GM12878 (cell line): ENCODE measurements at regions not wholly inside any gene's neighbourhood (a gene's known extent, or its start where the extent isn't known, plus 50 kb on each side); places are given as distances from the start of the nearest gene placed in this dataset.

ENCODE experiments used
- ATAC-seq: fragments of 200-7000 bp; cut with Tn5 transposase; 3 replicates; pipeline ENCODE4 v1.9.1; 2020; ENCODE audit warnings: mild to moderate bottlenecking, moderate library complexity
- BruUV-seq: library from RNA; stranded (reverse); fragments of 400-500 nt; replicated peaks from 2 replicates; lab custom pipeline; 2021; lab: Mats Ljungman, UMichigan
- CTCF ChIA-PET: fragments of 300-600 bp; sonication (Branson Sonifier 250); formaldehyde crosslinking; extraction: SDS; loops from one replicate; lab custom pipeline; 2021; ENCODE audit warnings: inconsistent platforms; lab: Yijun Ruan, JAX
- POLR2A ChIA-PET: fragments of 350-600 bp; formaldehyde crosslinking; extraction: SDS; loops from one replicate; lab custom pipeline; 2021; ENCODE audit warnings: inconsistent platforms; lab: Charles Lee
- RAD21 ChIA-PET: fragments of 300-600 bp; sonication (Branson Sonifier 250); formaldehyde crosslinking; loops from one replicate; lab custom pipeline; 2023; ENCODE audit warnings: antibody characterized with exemption; ENCODE audit not compliant: unreplicated experiment; lab: Charles Lee
- SMC1A ChIA-PET: fragments of 300-600 bp; sonication (Branson Sonifier 250); formaldehyde crosslinking; loops from one replicate; lab custom pipeline; 2023; ENCODE audit not compliant: unreplicated experiment, uncharacterized antibody; lab: Charles Lee
- DNase-seq: peaks from one replicate; pipeline ENCODE4 v3.0.0-alpha.2; 2011; ENCODE audit warnings: low read depth, low spot score
- FAIRE-seq: peaks from 3 replicates; lab custom pipeline; 2011; peaks lifted over from hg19 to GRCh38; lab: Jason Lieb, UNC
- H2AFZ ChIP-seq: 2 replicates; pipeline ENCODE4 v1.6.0; 2011; ENCODE audit warnings: low read depth, low read length, control low read depth; ENCODE audit not compliant: control insufficient read depth
- H3K27ac ChIP-seq: 2 replicates; pipeline ENCODE4 v1.5.1; 2011; ENCODE audit warnings: control low read depth; ENCODE audit not compliant: control insufficient read depth, insufficient read depth
- H3K27me3 ChIP-seq, 2 experiments: replicated peaks in 1 of 2; 2 replicates each; pipeline versions ENCODE4 v1.6.0 to v1.6.1; 2011; ENCODE audit warnings: low read length in 1 of 2; ENCODE audit not compliant: control insufficient read depth in 2 of 2, insufficient read depth in 2 of 2
- H3K36me3 ChIP-seq, 2 experiments: 2 replicates each; pipeline ENCODE4 v1.5.1; 2011; ENCODE audit warnings: low read length in 1 of 2; ENCODE audit not compliant: control insufficient read depth in 2 of 2, insufficient read depth in 2 of 2
- H3K4me1 ChIP-seq: 2 replicates; pipeline ENCODE4 v1.6.1; 2011; ENCODE audit warnings: mild to moderate bottlenecking, low read length, moderate library complexity, mixed read lengths; ENCODE audit not compliant: control insufficient read depth, insufficient read depth
- H3K4me2 ChIP-seq: 2 replicates; pipeline ENCODE4 v1.6.0; 2011; ENCODE audit warnings: control low read depth; ENCODE audit not compliant: control insufficient read depth, insufficient read depth
- H3K4me3 ChIP-seq: fragments of 200-600 bp; sonication (generic); 2 replicates; pipeline ENCODE4 v1.5.1; 2016
- H3K79me2 ChIP-seq: 2 replicates; pipeline ENCODE4 v1.6.0; 2011; ENCODE audit warnings: low read length; ENCODE audit not compliant: control insufficient read depth, insufficient read depth
- H3K9ac ChIP-seq: 2 replicates; pipeline ENCODE4 v1.8.0; 2011; ENCODE audit warnings: low read length, control low read depth, mixed read lengths; ENCODE audit not compliant: control insufficient read depth, insufficient read depth
- H3K9me3 ChIP-seq: replicated peaks from 3 replicates; pipeline ENCODE4 v1.5.1; 2011; ENCODE audit warnings: mild to moderate bottlenecking, low read length; ENCODE audit not compliant: control insufficient read depth, insufficient read depth
- H4K20me1 ChIP-seq: 2 replicates; pipeline ENCODE4 v1.6.0; 2011; ENCODE audit not compliant: control insufficient read depth, insufficient read depth
- CBX3 ChIP-seq: fragments of 200-600 bp; sonication (generic); IDR thresholded peaks from 2 replicates; pipeline ENCODE4 v1.6.1; 2016; ENCODE audit warnings: low read depth, borderline replicate concordance
- HDAC6 ChIP-seq: fragments of 200-600 bp; sonication (generic); IDR thresholded peaks from one replicate; pipeline ENCODE4 v1.8.0; 2017; ENCODE audit warnings: antibody characterized with exemption; ENCODE audit not compliant: unreplicated experiment
- MTA2 ChIP-seq: fragments of 450-650 bp; IDR thresholded peaks from 2 replicates; pipeline ENCODE4 v1.6.1; 2016; ENCODE audit warnings: low read depth, mild to moderate bottlenecking, moderate library complexity
- NR2C1 ChIP-seq: fragments of 450-650 bp; IDR thresholded peaks from 2 replicates; pipeline ENCODE4 v1.6.1; 2017; ENCODE audit warnings: antibody characterized with exemption, mild to moderate bottlenecking, moderate library complexity
- RB1 ChIP-seq: fragments of 450-650 bp; formaldehyde crosslinking; IDR thresholded peaks from 2 replicates; pipeline ENCODE4 v1.6.1; 2017; ENCODE audit warnings: mild to moderate bottlenecking, borderline replicate concordance
- SMC3 ChIP-seq: IDR thresholded peaks from 2 replicates; pipeline ENCODE4 v1.6.1; 2011; ENCODE audit warnings: low read length, improper control_type of control experiment, borderline replicate concordance
- YBX1 ChIP-seq: fragments of 450-650 bp; IDR thresholded peaks from 2 replicates; pipeline ENCODE4 v1.6.1; 2016; ENCODE audit warnings: antibody characterized with exemption
- ZNF274 ChIP-seq: IDR thresholded peaks from one replicate; pipeline ENCODE4 v1.8.0; 2011; ENCODE audit not compliant: insufficient read length, insufficient read depth
- WGBS: methylation state at CpG from one replicate; pipeline ENCODE4 v1.1.6; 2016; ENCODE audit warnings: low lambda C conversion rate; ENCODE audit not compliant: insufficient replicate concordance, insufficient coverage; ENCODE audit errors: missing lambda C conversion rate; 5-methylcytosine and 5-hydroxymethylcytosine counted together
- in situ Hi-C: fragments of 300-500 bp; cut with MboI; formaldehyde crosslinking; loops from 9 replicates; pipeline ENCODE4 v1.14.3; 2018; ENCODE audit warnings: mixed read lengths
- intact Hi-C: fragments of 100-400 bp; cut with micrococcal nuclease; formaldehyde crosslinking; loops from one replicate; pipeline ENCODE4 v1.14.2; 2022; ENCODE audit not compliant: unreplicated experiment
- TF ChIP-seq, protein P1 (sequence below): fragments of 450-650 bp; IDR thresholded peaks from 2 replicates; pipeline ENCODE4 v1.6.1; 2017; ENCODE audit warnings: antibody characterized with exemption, mild to moderate bottlenecking, moderate library complexity
- TF ChIP-seq, protein P2 (sequence below): IDR thresholded peaks from 2 replicates; pipeline ENCODE4 v1.6.1; 2011; ENCODE audit warnings: low read depth, low read length, improper control_type of control experiment, borderline replicate concordance
- TF ChIP-seq, protein P3 (sequence below): fragments of 450-650 bp; conservative IDR thresholded peaks from 2 replicates; pipeline ENCODE4 v1.6.1; 2017; ENCODE audit warnings: mild to moderate bottlenecking, moderate library complexity
- TF ChIP-seq, protein P4 (sequence below): fragments of 450-650 bp; IDR thresholded peaks from 2 replicates; pipeline ENCODE4 v1.6.1; 2017; ENCODE audit warnings: mild to moderate bottlenecking
- TF ChIP-seq, protein P5 (sequence below), 3 experiments: IDR thresholded peaks in 2 of 3; conservative IDR thresholded peaks in 1 of 3; 2 replicates each; pipeline ENCODE4 v1.5.1; 2011; ENCODE audit warnings: low read depth in 3 of 3, low read length in 3 of 3, mild to moderate bottlenecking in 3 of 3, control low read depth in 2 of 3, moderate library complexity in 2 of 3, inconsistent platforms in 1 of 3, mixed read lengths in 1 of 3; ENCODE audit not compliant: control insufficient read depth in 2 of 3, insufficient read depth in 1 of 3; ENCODE audit errors: extremely low read depth in 1 of 3

DNA sequence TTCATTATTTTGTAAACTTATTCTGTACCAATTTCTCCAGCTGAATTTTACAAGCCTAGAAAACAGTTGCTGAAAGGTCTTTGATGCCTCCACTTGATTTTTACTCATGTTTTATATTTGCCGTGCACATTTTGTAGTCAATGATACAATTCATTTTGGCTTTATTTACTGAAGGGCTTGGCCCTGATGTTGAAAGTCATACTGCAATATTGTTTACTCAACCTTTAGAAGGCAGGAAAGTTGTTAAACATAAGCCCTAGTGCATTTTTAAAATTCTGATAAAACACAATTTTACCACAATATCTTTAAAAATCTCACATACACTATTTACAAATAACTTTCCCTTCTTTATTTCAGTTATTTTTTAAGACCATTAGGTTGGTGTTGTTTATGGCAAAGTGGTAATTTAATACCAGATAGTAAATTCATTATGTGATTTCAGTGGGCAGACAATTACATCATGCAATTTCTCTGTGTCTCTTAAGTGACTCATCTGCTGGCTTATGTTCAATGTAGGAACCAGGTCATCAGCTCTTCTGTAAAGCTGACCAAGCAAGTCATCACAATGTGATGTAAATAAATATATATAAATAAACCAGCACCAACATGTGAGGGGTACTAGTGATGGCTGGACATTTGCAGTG is 121.1 kb upstream of the SLC35B3 start (continued):
- TF ChIP-seq, protein P1, sequence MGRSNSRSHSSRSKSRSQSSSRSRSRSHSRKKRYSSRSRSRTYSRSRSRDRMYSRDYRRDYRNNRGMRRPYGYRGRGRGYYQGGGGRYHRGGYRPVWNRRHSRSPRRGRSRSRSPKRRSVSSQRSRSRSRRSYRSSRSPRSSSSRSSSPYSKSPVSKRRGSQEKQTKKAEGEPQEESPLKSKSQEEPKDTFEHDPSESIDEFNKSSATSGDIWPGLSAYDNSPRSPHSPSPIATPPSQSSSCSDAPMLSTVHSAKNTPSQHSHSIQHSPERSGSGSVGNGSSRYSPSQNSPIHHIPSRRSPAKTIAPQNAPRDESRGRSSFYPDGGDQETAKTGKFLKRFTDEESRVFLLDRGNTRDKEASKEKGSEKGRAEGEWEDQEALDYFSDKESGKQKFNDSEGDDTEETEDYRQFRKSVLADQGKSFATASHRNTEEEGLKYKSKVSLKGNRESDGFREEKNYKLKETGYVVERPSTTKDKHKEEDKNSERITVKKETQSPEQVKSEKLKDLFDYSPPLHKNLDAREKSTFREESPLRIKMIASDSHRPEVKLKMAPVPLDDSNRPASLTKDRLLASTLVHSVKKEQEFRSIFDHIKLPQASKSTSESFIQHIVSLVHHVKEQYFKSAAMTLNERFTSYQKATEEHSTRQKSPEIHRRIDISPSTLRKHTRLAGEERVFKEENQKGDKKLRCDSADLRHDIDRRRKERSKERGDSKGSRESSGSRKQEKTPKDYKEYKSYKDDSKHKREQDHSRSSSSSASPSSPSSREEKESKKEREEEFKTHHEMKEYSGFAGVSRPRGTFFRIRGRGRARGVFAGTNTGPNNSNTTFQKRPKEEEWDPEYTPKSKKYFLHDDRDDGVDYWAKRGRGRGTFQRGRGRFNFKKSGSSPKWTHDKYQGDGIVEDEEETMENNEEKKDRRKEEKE = no peak
- TF ChIP-seq, protein P2, sequence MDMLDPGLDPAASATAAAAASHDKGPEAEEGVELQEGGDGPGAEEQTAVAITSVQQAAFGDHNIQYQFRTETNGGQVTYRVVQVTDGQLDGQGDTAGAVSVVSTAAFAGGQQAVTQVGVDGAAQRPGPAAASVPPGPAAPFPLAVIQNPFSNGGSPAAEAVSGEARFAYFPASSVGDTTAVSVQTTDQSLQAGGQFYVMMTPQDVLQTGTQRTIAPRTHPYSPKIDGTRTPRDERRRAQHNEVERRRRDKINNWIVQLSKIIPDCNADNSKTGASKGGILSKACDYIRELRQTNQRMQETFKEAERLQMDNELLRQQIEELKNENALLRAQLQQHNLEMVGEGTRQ = no peak
- TF ChIP-seq, protein P3, sequence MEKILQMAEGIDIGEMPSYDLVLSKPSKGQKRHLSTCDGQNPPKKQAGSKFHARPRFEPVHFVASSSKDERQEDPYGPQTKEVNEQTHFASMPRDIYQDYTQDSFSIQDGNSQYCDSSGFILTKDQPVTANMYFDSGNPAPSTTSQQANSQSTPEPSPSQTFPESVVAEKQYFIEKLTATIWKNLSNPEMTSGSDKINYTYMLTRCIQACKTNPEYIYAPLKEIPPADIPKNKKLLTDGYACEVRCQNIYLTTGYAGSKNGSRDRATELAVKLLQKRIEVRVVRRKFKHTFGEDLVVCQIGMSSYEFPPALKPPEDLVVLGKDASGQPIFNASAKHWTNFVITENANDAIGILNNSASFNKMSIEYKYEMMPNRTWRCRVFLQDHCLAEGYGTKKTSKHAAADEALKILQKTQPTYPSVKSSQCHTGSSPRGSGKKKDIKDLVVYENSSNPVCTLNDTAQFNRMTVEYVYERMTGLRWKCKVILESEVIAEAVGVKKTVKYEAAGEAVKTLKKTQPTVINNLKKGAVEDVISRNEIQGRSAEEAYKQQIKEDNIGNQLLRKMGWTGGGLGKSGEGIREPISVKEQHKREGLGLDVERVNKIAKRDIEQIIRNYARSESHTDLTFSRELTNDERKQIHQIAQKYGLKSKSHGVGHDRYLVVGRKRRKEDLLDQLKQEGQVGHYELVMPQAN = no peak

DNA sequence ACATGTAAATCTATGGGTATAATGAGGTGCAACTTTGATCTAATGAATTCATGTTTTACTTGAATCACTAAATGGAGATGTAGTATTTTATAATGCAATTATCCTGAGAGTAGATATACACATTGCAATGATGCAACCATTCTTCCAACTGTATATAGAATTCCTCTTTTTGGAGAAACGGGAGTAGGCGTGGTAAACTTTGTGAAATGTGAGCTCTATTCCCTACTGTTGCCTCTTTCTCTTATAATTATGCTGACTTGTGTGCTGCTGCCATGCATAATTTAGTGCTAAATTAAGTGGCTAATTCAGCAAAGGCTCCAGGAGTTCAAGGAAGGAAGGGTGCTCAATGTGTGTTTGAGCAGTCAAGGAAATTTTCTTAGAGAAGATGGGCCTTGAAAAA is 116.6 kb upstream of the SLC35B3 start:
- Histone ChIP-seq H3K79me2 (no peaks in the 10 kb centered on the region), H3K9ac (no peak overlapping the region), H3K27ac (no peak overlapping the region), H4K20me1 (no peaks in the 10 kb centered on the region), H3K4me2 (no peak overlapping the region), H3K9me3 (no peaks in the 10 kb centered on the region), H3K4me3 (no peak overlapping the region), H3K36me3 (no peaks in the 10 kb centered on the region), H3K4me1 (no peaks in the 10 kb centered on the region), H3K27me3 (no peaks in the 10 kb centered on the region), H2AFZ (no peak overlapping the region)
- ChIA-PET POLR2A (no interaction called here), RAD21 (no interaction called here), SMC1A (no interaction called here), CTCF (no interaction called here)
- intact Hi-C loops (no loop called here), in situ Hi-C loops (no loop called here)
- FAIRE-seq (no peak), DNase-seq (no peak), ATAC-seq (no peak)
- no TSS peak for BruUV-seq
- WGBS = 13% methylated on average over 2 of the region's 2 CpGs
- TF ChIP-seq CBX3 (no peak), ZNF274 (no peak), SMC3 (no peak), YBX1 (no peak), RB1 (no peak), NR2C1 (no peak), HDAC6 (no peak), MTA2 (no peak)
- TF ChIP-seq, protein P4, sequence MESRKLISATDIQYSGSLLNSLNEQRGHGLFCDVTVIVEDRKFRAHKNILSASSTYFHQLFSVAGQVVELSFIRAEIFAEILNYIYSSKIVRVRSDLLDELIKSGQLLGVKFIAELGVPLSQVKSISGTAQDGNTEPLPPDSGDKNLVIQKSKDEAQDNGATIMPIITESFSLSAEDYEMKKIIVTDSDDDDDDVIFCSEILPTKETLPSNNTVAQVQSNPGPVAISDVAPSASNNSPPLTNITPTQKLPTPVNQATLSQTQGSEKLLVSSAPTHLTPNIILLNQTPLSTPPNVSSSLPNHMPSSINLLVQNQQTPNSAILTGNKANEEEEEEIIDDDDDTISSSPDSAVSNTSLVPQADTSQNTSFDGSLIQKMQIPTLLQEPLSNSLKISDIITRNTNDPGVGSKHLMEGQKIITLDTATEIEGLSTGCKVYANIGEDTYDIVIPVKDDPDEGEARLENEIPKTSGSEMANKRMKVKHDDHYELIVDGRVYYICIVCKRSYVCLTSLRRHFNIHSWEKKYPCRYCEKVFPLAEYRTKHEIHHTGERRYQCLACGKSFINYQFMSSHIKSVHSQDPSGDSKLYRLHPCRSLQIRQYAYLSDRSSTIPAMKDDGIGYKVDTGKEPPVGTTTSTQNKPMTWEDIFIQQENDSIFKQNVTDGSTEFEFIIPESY = no peak
- TF ChIP-seq, protein P5, sequence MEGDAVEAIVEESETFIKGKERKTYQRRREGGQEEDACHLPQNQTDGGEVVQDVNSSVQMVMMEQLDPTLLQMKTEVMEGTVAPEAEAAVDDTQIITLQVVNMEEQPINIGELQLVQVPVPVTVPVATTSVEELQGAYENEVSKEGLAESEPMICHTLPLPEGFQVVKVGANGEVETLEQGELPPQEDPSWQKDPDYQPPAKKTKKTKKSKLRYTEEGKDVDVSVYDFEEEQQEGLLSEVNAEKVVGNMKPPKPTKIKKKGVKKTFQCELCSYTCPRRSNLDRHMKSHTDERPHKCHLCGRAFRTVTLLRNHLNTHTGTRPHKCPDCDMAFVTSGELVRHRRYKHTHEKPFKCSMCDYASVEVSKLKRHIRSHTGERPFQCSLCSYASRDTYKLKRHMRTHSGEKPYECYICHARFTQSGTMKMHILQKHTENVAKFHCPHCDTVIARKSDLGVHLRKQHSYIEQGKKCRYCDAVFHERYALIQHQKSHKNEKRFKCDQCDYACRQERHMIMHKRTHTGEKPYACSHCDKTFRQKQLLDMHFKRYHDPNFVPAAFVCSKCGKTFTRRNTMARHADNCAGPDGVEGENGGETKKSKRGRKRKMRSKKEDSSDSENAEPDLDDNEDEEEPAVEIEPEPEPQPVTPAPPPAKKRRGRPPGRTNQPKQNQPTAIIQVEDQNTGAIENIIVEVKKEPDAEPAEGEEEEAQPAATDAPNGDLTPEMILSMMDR (IDR thresholded peaks at IDR 0.05 in 2 of 3, conservative IDR thresholded peaks at IDR 0.05 in 1 of 3; ENCODE audit: control insufficient read depth in 2 of 3, extremely low read depth in 1 of 3, insufficient read depth in 1 of 3, low read depth in 3 of 3, low read length in 3 of 3) = no peak
